ENCODE measurements at regions not wholly inside any gene's neighbourhood (a gene's known extent, or its start where the extent isn't known, plus 50 kb on each side); places are given as distances from the start of the nearest gene placed in this dataset.
"Not testable (repeated sequence)": the region's sequence is repeated elsewhere in the genome, so short reads cannot be mapped to it uniquely, and the experiment has no call there.

- 71% methylated on average over 2 of the region's 6 CpGs; no CpG with 5 or more reads in 1 of the 2 donors for WGBS, 2 donors
- intact Hi-C loops (cut with DNase I; ENCODE audit: low total_unique reads): not testable (repeated sequence)
Measured at GRCh38 chr21:7798446-7798845, 2722.9 kb upstream of the TPTE start.

GRCh38 chr21:7799697-7800096 lies 2721.7 kb upstream of the TPTE start:
- DNase-seq (ENCODE audit: low spot score in 2 of 2); intact Hi-C loops (cut with DNase I; ENCODE audit: low total_unique reads); H3K4me3 ChIP-seq (ENCODE audit: low read depth, poor library complexity, severe bottlenecking): not testable (repeated sequence)
- WGBS, 2 donors: no CpG with 5 or more reads among the region's 5 CpGs

More at GRCh38 chr21:7798446-7798845, 2722.9 kb upstream of the TPTE start:
- peak in 1 of 2 donors; percentile 6 for DNase-seq (ENCODE audit: low spot score in 2 of 2)
- H3K4me3 ChIP-seq (ENCODE audit: low read depth, poor library complexity, severe bottlenecking): not testable (repeated sequence)

DNA sequence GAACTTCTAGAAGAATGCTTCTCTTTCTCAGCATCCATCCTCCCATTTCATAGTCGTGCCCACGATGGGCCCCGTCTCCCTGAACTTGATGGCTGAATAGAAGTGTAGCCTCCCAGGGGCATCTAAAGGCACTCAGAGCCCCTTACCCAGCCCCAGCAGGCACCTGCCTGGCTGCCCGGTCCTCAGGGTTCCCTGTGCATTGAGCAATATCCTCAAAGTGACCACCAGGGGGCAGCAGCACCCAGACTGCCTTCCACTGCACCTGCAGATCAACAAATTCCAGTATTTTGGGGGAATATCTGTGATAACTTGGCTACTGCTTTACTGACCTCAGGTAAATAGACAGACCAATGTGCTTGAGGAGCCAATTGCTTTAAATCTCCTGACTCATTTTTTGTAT lies 2707.9 kb upstream of the TPTE start:
- H3K4me3 ChIP-seq (ENCODE audit: low read depth, poor library complexity, severe bottlenecking); intact Hi-C loops (cut with DNase I; ENCODE audit: low total_unique reads); DNase-seq (ENCODE audit: low spot score in 2 of 2): not testable (repeated sequence)
- no CpG with 5 or more reads among the region's 4 CpGs for WGBS, 2 donors

- H3K4me3 ChIP-seq (ENCODE audit: low read depth, poor library complexity, severe bottlenecking); intact Hi-C loops (cut with DNase I; ENCODE audit: low total_unique reads); DNase-seq (ENCODE audit: low spot score in 2 of 2): not testable (repeated sequence)
- WGBS, 2 donors: no CpG with 5 or more reads among the region's 8 CpGs
Measured at GRCh38 chr21:7817013-7817412, 2704.4 kb upstream of the TPTE start.

DNA sequence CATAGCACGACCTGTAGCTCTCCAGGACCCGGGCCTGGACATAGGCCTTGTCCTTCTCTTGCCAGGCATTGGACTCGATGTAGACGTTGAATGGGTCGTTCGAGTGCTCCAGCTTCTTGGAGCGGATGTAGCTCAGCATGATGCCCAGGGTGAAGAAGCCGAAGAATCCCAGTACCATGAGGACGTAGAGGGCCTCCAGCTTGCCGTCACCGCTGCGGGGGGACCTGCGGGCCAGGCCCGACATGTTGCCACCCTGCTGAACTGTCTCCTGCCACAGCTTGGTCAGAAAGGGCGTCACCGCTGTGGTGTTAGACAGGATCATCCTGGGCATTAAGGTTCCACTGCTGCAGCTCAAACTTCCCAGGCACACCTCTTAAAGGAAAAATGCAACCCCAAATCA lies 2702.1 kb upstream of the TPTE start:
- DNase-seq (ENCODE audit: low spot score in 2 of 2); intact Hi-C loops (cut with DNase I; ENCODE audit: low total_unique reads); H3K4me3 ChIP-seq (ENCODE audit: low read depth, poor library complexity, severe bottlenecking): not testable (repeated sequence)
- WGBS, 2 donors: no CpG with 5 or more reads among the region's 16 CpGs

DNA sequence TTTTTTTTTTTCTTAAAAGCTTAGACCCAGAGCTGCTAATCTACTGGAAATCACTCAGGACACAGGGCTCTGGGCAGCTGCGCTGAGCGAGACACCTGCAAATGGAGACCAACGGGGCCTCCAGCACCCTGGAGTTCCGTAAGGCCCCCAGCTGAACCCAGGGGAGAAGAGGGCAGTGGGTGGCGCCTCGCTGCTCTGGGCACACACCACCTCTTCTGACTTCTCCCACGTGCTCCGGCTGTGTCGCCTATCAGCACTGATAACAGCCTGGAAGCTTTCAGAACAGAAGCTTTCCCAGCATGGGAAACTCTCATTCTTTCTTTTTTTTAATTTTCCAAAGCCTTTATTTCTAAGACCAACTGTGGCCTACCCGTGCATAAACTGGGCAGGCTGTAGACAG lies 2695.8 kb upstream of the TPTE start:
- intact Hi-C loops (cut with DNase I; ENCODE audit: low total_unique reads); H3K4me3 ChIP-seq (ENCODE audit: low read depth, poor library complexity, severe bottlenecking); DNase-seq (ENCODE audit: low spot score in 2 of 2): not testable (repeated sequence)
- WGBS, 2 donors: no CpG with 5 or more reads among the region's 10 CpGs

- intact Hi-C loops (cut with DNase I; ENCODE audit: low total_unique reads); H3K4me3 ChIP-seq (ENCODE audit: low read depth, poor library complexity, severe bottlenecking); DNase-seq (ENCODE audit: low spot score in 2 of 2): not testable (repeated sequence)
- no CpG with 5 or more reads among the region's 6 CpGs for WGBS, 2 donors
Measured at GRCh38 chr21:7826174-7826573, 2695.2 kb upstream of the TPTE start.

DNA sequence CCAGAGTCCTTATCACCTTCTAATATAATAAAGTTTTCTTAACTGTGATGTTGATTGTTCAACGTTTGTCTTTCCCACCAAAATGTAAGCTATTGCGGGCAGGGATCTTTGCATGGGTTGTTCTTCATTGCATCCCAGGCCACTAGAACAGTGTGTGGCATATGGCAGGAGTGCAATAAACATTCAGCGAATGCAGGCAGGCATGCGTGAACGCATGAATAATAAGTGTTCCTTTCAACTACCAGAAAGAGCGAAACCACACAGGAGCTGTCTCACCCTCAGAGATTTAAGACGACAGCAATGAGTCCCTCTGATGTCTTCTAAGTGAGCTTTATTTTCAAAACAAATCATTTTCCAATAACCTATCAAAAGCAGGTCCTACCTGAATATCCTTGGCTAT lies 2693.1 kb upstream of the TPTE start:
- H3K4me3 ChIP-seq (ENCODE audit: low read depth, poor library complexity, severe bottlenecking); DNase-seq (ENCODE audit: low spot score in 2 of 2); intact Hi-C loops (cut with DNase I; ENCODE audit: low total_unique reads): not testable (repeated sequence)
- WGBS, 2 donors: no CpG with 5 or more reads among the region's 7 CpGs

GRCh38 chr21:7829411-7829810 lies 2692.0 kb upstream of the TPTE start:
- DNase-seq (ENCODE audit: low spot score in 2 of 2); intact Hi-C loops (cut with DNase I; ENCODE audit: low total_unique reads); H3K4me3 ChIP-seq (ENCODE audit: low read depth, poor library complexity, severe bottlenecking): not testable (repeated sequence)
- no CpG with 5 or more reads among the region's 37 CpGs for WGBS, 2 donors

- intact Hi-C loops (cut with DNase I; ENCODE audit: low total_unique reads); H3K4me3 ChIP-seq (ENCODE audit: low read depth, poor library complexity, severe bottlenecking); DNase-seq (ENCODE audit: low spot score in 2 of 2): not testable (repeated sequence)
- WGBS, 2 donors: no CpG with 5 or more reads among the region's 3 CpGs
Measured at GRCh38 chr21:7837315-7837714, 2684.1 kb upstream of the TPTE start.

DNA sequence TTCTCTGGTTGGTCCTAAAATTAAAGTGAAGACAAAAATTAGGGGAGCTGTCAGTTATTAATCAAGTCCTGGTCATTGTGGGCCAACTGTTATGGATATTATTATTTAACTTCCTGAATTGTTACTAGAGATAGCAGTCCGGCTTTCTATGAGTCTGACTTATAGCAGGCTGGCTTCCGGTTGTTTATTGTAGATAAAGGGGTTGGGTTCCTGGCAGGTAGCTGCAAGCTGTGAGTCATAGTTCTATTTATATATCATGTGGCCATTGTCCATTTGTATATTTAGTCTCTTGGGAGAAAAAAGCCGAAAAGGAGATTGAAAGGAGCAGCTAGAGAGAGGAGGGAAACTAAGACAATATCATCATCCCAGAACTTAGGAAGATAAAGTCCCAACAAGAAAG lies 2668.0 kb upstream of the TPTE start:
- no CpG with 5 or more reads among the region's 3 CpGs for WGBS, 2 donors
- DNase-seq (ENCODE audit: low spot score in 2 of 2); intact Hi-C loops (cut with DNase I; ENCODE audit: low total_unique reads); H3K4me3 ChIP-seq (ENCODE audit: low read depth, poor library complexity, severe bottlenecking): not testable (repeated sequence)

GRCh38 chr21:7853836-7854235 lies 2667.5 kb upstream of the TPTE start:
- no CpG with 5 or more reads among the region's 5 CpGs for WGBS, 2 donors

More at GRCh38 chr21:7853836-7854235, 2667.5 kb upstream of the TPTE start:
- intact Hi-C loops (cut with DNase I; ENCODE audit: low total_unique reads); H3K4me3 ChIP-seq (ENCODE audit: low read depth, poor library complexity, severe bottlenecking); DNase-seq (ENCODE audit: low spot score in 2 of 2): not testable (repeated sequence)
